ENCODE measurements at regions not wholly inside any gene's neighbourhood (a gene's known extent, or its start where the extent isn't known, plus 50 kb on each side); places are given as distances from the start of the nearest gene placed in this dataset.
"Not testable (repeated sequence)": the region's sequence is repeated elsewhere in the genome, so short reads cannot be mapped to it uniquely, and the experiment has no call there.

- ATAC-seq, result not testable (repeated sequence)
These were observed 1100.0 kb downstream of the CDH8 start for GRCh38 chr16:60936189-60936588.

DNA sequence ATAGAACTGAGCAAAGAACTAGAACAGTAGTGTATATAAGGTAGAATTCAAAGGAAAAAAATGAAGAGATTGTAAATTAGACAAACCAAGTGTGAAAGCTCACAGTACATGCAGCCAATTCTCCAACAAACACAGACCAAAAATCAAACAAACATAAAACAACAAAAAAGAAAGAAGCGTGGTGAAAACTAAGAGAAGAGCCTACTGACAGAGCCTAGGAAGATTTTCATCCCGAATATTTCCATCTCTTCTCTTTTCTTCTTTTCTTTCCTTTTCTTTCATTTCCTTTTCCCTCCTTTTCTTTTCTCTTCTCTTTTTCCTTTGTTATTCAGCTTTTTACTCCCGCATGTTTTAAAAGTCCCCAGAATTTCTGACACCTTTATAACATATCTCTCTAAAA is 1103.6 kb downstream of the CDH8 start:
- Mint-ChIP-seq H3K36me3 (no peaks in the 10 kb centered on the region), H3K27me3 (no peaks in the 10 kb centered on the region), H3K4me1 (no peaks in the 10 kb centered on the region), H3K27ac (no peak overlapping the region), H3K9me3 (ENCODE audit: low read depth) (peaks cover 5% of the 10 kb centered on the region), H3K4me3 (no peak overlapping the region)
- DNase-seq (no peak), ATAC-seq (no peak)
- CTCF ChIA-PET, result no interaction called here

More at GRCh38 chr16:60936189-60936588, 1100.0 kb downstream of the CDH8 start:
- H3K4me3 Mint-ChIP-seq; CTCF ChIA-PET; H3K9me3 Mint-ChIP-seq (ENCODE audit: low read depth); H3K4me1 Mint-ChIP-seq; H3K27ac Mint-ChIP-seq; H3K27me3 Mint-ChIP-seq; DNase-seq; H3K36me3 Mint-ChIP-seq: not testable (repeated sequence)

GRCh38 chr16:60930291-60930690 is 1105.9 kb downstream of the CDH8 start:
- CTCF ChIA-PET, result no interaction called here
- no peak for ATAC-seq
- Mint-ChIP-seq H3K27ac (no peak overlapping the region), H3K4me3 (no peak overlapping the region), H3K27me3 (no peaks in the 10 kb centered on the region), H3K36me3 (no peaks in the 10 kb centered on the region), H3K4me1 (no peaks in the 10 kb centered on the region), H3K9me3 (ENCODE audit: low read depth) (peaks cover 6% of the 10 kb centered on the region)
- no peak for DNase-seq

DNA sequence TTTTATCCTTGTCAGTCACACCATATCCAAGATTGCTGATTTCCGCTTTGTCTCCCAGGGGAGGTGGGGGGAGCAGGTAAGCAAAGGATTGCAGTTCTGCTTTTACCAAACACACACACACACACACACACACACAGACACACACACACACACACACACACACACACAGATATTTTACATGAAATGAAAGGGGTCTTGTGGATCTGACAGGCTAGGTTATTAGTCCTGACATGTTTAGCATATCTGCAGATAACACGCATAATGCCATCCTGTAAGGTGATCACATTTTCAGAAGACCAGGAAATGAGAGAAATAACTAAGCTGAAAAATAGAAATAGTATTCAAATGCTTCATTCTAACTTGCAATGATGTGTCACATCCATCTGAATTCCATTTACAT is 1113.3 kb downstream of the CDH8 start:
- H3K36me3 Mint-ChIP-seq, result no peaks in the 10 kb centered on the region
- no peak for ATAC-seq
- CTCF ChIA-PET, result no interaction called here

DNA sequence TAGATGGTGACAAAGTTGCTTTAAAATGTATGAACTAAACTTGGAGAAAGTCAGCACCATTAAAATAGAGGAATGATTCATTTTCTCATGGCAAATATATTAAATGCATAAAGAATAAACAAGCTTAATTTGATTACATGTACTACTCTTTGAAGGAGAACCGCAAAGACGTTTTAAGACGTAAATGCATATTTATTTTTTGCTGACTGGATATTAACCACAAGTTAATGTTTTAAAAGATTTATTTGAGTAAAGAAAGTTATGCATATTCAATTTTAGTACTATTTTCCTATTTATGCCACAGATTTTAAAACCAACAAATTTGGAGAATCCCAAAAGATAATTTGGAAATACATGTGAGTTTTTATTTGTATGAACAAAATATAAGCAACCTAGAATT is 1121.9 kb downstream of the CDH8 start:
- DNase-seq (no peak), ATAC-seq (no peak)
- no peak overlapping the region for H3K27ac Mint-ChIP-seq
- no peak overlapping the region for H3K4me3 Mint-ChIP-seq
- H3K9me3 Mint-ChIP-seq (ENCODE audit: low read depth), result peaks cover 13% of the 10 kb centered on the region
- no peaks in the 10 kb centered on the region for H3K36me3 Mint-ChIP-seq
- no peaks in the 10 kb centered on the region for H3K4me1 Mint-ChIP-seq
- H3K27me3 Mint-ChIP-seq, result no peaks in the 10 kb centered on the region
- CTCF ChIA-PET, result no interaction called here

More for the DNA sequence above, 1113.3 kb downstream of the CDH8 start:
- no peak for DNase-seq
- Mint-ChIP-seq H3K27me3 (no peaks in the 10 kb centered on the region), H3K4me1 (no peaks in the 10 kb centered on the region), H3K4me3 (no peak overlapping the region), H3K27ac (no peak overlapping the region), H3K9me3 (ENCODE audit: low read depth) (peaks cover 14% of the 10 kb centered on the region)

DNA sequence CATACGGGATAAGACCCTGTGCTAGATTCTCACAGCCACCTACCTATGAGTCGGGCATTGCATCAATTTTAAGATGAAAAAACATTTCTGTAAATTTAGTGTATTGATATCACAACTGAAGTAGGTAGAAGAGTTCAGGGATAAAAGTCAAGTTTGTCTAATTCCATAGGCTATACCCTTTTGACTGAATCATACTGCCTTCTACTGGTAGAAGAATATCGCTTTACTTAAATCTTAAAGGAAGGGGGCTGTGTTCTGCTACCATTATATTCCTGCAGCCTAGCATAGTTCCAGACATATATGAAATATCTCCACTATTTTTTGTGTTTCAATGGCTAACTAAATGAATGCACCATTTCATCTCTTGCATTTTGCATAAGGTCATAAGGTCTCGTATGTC is 1128.6 kb downstream of the CDH8 start:
- Mint-ChIP-seq H3K4me1 (no peaks in the 10 kb centered on the region), H3K4me3 (no peak overlapping the region), H3K9me3 (ENCODE audit: low read depth) (peaks cover 20% of the 10 kb centered on the region), H3K36me3 (no peaks in the 10 kb centered on the region), H3K27me3 (no peaks in the 10 kb centered on the region), H3K27ac (no peak overlapping the region)
- DNase-seq (no peak), ATAC-seq (no peak)
- CTCF ChIA-PET, result no interaction called here

- Mint-ChIP-seq H3K27me3 (no peaks in the 10 kb centered on the region), H3K36me3 (no peaks in the 10 kb centered on the region), H3K4me1 (no peaks in the 10 kb centered on the region), H3K27ac (no peak overlapping the region), H3K9me3 (ENCODE audit: low read depth) (peaks cover 19% of the 10 kb centered on the region), H3K4me3 (no peak overlapping the region)
- ATAC-seq, result no peak
- CTCF ChIA-PET, result interaction anchor here (0.7 kb wide), 1 partner anchor 697 kb away, joined by 3 read pairs; no protein-coding TSS in a partner anchor
- no peak for DNase-seq
These were observed 1130.4 kb downstream of the CDH8 start for GRCh38 chr16:60905811-60906210.

- Mint-ChIP-seq H3K9me3 (ENCODE audit: low read depth) (peaks cover 14% of the 10 kb centered on the region), H3K27ac (no peak overlapping the region), H3K4me1 (no peaks in the 10 kb centered on the region), H3K27me3 (no peaks in the 10 kb centered on the region), H3K36me3 (no peaks in the 10 kb centered on the region), H3K4me3 (no peak overlapping the region)
- no peak for DNase-seq
- CTCF ChIA-PET, result no interaction called here
- no peak for ATAC-seq
These were observed 1134.1 kb downstream of the CDH8 start for GRCh38 chr16:60902114-60902513.

DNA sequence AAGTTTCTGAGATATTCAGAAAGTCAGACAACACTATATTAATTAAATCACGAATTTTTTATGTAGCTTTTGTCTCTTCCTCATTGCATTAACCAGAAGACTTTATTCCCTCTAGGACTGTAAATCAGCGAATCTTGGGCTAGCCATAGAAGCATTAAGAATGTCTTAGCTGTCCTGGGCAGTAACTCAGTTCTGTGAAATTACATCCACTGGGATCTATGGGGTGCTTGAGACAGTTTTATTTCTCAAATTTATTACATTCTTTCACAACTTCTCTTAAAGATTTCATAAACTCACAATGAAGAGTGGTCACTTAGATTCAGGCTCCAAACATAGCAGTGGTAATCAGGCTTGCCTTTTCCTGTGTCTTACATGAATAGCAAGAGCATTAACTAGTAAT is 1153.4 kb downstream of the CDH8 start:
- Mint-ChIP-seq H3K4me3 (no peak overlapping the region), H3K4me1 (no peaks in the 10 kb centered on the region), H3K9me3 (ENCODE audit: low read depth) (peaks cover 4% of the 10 kb centered on the region), H3K27me3 (no peaks in the 10 kb centered on the region), H3K36me3 (no peaks in the 10 kb centered on the region), H3K27ac (no peak overlapping the region)
- CTCF ChIA-PET, result no interaction called here
- no peak for DNase-seq
- ATAC-seq, result no peak

- Mint-ChIP-seq H3K27ac (no peak overlapping the region), H3K27me3 (no peaks in the 10 kb centered on the region), H3K9me3 (ENCODE audit: low read depth) (peaks cover 18% of the 10 kb centered on the region), H3K4me1 (no peaks in the 10 kb centered on the region), H3K4me3 (no peak overlapping the region), H3K36me3 (no peaks in the 10 kb centered on the region)
- DNase-seq (no peak), ATAC-seq (no peak)
- CTCF ChIA-PET, result no interaction called here
These were observed 1183.6 kb downstream of the CDH8 start for GRCh38 chr16:60852635-60853034.

GRCh38 chr16:60821661-60822060 is 1214.6 kb downstream of the CDH8 start:
- peaks cover 14% of the 10 kb centered on the region for H3K9me3 Mint-ChIP-seq (ENCODE audit: low read depth)
- DNase-seq, result no peak
- no peak overlapping the region for H3K4me3 Mint-ChIP-seq
- CTCF ChIA-PET, result no interaction called here
- no peaks in the 10 kb centered on the region for H3K4me1 Mint-ChIP-seq
- H3K27me3 Mint-ChIP-seq, result no peaks in the 10 kb centered on the region
- H3K27ac Mint-ChIP-seq, result no peak overlapping the region
- no peaks in the 10 kb centered on the region for H3K36me3 Mint-ChIP-seq
- no peak for ATAC-seq

- ATAC-seq (no peak), DNase-seq (no peak)
- H3K27me3 Mint-ChIP-seq, result no peaks in the 10 kb centered on the region
- H3K9me3 Mint-ChIP-seq (ENCODE audit: low read depth), result peaks cover 21% of the 10 kb centered on the region
- no peak overlapping the region for H3K4me3 Mint-ChIP-seq
- CTCF ChIA-PET, result no interaction called here
- no peaks in the 10 kb centered on the region for H3K4me1 Mint-ChIP-seq
- no peaks in the 10 kb centered on the region for H3K36me3 Mint-ChIP-seq
- H3K27ac Mint-ChIP-seq, result no peak overlapping the region
These were observed 1215.9 kb downstream of the CDH8 start for GRCh38 chr16:60820361-60820760.

DNA sequence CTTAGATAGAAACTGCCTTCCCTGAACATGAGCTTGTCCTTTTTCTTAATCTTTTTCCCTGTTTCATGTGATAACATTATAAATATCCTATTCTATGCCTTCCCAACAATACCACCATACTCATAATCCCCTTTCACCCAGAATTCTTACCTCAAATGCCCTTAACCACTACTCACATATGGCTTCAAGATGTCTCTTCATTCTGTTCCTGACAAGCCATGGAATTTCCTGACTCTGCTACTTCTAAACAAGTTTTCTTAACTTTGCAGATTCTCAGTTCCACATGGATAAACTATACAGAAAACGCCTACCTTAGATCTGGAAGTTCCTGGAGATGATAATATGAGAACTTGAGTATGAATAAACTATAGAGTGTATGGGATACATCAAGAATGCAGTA is 1217.8 kb downstream of the CDH8 start:
- H3K36me3 Mint-ChIP-seq, result no peaks in the 10 kb centered on the region
- no peaks in the 10 kb centered on the region for H3K4me1 Mint-ChIP-seq
- no peak overlapping the region for H3K4me3 Mint-ChIP-seq
- H3K9me3 Mint-ChIP-seq (ENCODE audit: low read depth), result peaks cover 17% of the 10 kb centered on the region
- no peak for ATAC-seq
- H3K27ac Mint-ChIP-seq, result no peak overlapping the region
- CTCF ChIA-PET, result no interaction called here
- no peaks in the 10 kb centered on the region for H3K27me3 Mint-ChIP-seq
- no peak for DNase-seq

GRCh38 chr16:60816461-60816860 is 1219.8 kb downstream of the CDH8 start:
- Mint-ChIP-seq H3K36me3 (no peaks in the 10 kb centered on the region), H3K27ac (no peak overlapping the region), H3K9me3 (ENCODE audit: low read depth) (peaks cover 18% of the 10 kb centered on the region), H3K27me3 (no peaks in the 10 kb centered on the region), H3K4me1 (no peaks in the 10 kb centered on the region), H3K4me3 (no peak overlapping the region)
- no peak for DNase-seq
- CTCF ChIA-PET, result no interaction called here
- no peak for ATAC-seq

DNA sequence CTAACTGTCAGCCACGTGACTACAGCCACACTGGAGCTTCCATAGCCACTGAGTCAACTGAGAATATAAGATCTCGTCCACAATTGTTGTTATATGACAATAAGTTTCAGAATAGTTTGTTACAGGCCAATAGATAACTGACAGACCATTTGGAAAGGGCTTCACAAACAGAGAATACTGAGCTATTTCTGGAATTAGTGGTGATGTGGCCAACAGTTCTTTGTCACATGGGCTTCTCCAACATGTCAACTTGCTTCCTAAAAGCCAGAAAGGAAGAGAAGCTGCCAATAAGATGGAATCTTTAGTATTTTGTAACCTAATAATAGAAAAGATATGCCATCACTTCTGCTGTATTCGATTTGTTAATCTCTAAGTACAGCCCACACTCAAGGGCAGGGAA is 1220.4 kb downstream of the CDH8 start:
- Mint-ChIP-seq H3K27me3 (no peaks in the 10 kb centered on the region), H3K4me3 (no peak overlapping the region), H3K9me3 (ENCODE audit: low read depth) (peaks cover 18% of the 10 kb centered on the region), H3K36me3 (no peaks in the 10 kb centered on the region), H3K4me1 (no peaks in the 10 kb centered on the region), H3K27ac (no peak overlapping the region)
- DNase-seq, result no peak
- no peak for ATAC-seq
- CTCF ChIA-PET, result no interaction called here

Data from activated CD8-positive, alpha-beta memory T cell treated with anti-CD3 and anti-CD28 coated beads, Interleukin-2, amount 10 ng/mL, durations not matched to agents 7 days and 5 days (primary cell).